HL-60 (cell line): ENCODE measurements at regions not wholly inside any gene's neighbourhood (a gene's known extent, or its start where the extent isn't known, plus 50 kb on each side); places are given as distances from the start of the nearest gene placed in this dataset.

ENCODE experiments used
- POLR2AphosphoS5 ChIP-seq: IDR thresholded peaks from 2 replicates; pipeline ENCODE4 v1.6.1; 2012; ENCODE audit warnings: low read depth
- SPI1 ChIP-seq: IDR thresholded peaks from 2 replicates; pipeline ENCODE4 v1.6.1; 2012; ENCODE audit warnings: low read depth, mild to moderate bottlenecking, borderline replicate concordance
- TF ChIP-seq, protein P1 (sequence below): IDR thresholded peaks from one replicate; pipeline ENCODE4 v1.5.1; 2011; ENCODE audit warnings: low read length, control low read depth, inconsistent platforms; ENCODE audit not compliant: insufficient read depth
- TF ChIP-seq, protein P2 (sequence below): IDR thresholded peaks from 2 replicates; pipeline ENCODE4 v1.6.1; 2012; ENCODE audit warnings: low read depth; ENCODE audit not compliant: insufficient replicate concordance

DNA sequence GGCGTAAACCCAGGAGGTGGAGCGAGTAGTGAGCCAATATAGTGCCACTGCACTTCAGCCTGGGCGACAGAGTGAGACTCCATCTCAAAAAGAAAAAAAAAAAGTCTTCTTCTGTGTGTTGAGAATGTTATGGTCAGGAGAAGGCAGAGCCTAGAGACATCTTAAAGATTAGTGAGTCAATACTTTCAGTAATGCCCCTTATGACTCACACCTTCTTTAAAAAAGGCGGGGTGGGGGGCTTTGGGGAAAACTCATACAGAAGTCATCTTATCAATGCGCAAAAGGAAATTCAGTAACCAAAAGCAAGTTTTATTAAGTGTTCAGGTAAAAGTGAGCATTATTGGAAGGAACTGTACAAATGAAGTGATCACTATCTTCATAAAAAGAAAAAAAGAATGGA, 1369.8 kb upstream of the LRRTM3 start:
- TF ChIP-seq POLR2AphosphoS5 (no peak), SPI1 (no peak)
- TF ChIP-seq, protein P1, sequence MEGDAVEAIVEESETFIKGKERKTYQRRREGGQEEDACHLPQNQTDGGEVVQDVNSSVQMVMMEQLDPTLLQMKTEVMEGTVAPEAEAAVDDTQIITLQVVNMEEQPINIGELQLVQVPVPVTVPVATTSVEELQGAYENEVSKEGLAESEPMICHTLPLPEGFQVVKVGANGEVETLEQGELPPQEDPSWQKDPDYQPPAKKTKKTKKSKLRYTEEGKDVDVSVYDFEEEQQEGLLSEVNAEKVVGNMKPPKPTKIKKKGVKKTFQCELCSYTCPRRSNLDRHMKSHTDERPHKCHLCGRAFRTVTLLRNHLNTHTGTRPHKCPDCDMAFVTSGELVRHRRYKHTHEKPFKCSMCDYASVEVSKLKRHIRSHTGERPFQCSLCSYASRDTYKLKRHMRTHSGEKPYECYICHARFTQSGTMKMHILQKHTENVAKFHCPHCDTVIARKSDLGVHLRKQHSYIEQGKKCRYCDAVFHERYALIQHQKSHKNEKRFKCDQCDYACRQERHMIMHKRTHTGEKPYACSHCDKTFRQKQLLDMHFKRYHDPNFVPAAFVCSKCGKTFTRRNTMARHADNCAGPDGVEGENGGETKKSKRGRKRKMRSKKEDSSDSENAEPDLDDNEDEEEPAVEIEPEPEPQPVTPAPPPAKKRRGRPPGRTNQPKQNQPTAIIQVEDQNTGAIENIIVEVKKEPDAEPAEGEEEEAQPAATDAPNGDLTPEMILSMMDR = no peak
- TF ChIP-seq, protein P2, sequence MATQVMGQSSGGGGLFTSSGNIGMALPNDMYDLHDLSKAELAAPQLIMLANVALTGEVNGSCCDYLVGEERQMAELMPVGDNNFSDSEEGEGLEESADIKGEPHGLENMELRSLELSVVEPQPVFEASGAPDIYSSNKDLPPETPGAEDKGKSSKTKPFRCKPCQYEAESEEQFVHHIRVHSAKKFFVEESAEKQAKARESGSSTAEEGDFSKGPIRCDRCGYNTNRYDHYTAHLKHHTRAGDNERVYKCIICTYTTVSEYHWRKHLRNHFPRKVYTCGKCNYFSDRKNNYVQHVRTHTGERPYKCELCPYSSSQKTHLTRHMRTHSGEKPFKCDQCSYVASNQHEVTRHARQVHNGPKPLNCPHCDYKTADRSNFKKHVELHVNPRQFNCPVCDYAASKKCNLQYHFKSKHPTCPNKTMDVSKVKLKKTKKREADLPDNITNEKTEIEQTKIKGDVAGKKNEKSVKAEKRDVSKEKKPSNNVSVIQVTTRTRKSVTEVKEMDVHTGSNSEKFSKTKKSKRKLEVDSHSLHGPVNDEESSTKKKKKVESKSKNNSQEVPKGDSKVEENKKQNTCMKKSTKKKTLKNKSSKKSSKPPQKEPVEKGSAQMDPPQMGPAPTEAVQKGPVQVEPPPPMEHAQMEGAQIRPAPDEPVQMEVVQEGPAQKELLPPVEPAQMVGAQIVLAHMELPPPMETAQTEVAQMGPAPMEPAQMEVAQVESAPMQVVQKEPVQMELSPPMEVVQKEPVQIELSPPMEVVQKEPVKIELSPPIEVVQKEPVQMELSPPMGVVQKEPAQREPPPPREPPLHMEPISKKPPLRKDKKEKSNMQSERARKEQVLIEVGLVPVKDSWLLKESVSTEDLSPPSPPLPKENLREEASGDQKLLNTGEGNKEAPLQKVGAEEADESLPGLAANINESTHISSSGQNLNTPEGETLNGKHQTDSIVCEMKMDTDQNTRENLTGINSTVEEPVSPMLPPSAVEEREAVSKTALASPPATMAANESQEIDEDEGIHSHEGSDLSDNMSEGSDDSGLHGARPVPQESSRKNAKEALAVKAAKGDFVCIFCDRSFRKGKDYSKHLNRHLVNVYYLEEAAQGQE = no peak
